MM.1S (cell line): ENCODE measurements at regions not wholly inside any gene's neighbourhood (a gene's known extent, or its start where the extent isn't known, plus 50 kb on each side); places are given as distances from the start of the nearest gene placed in this dataset.

Source experiments
- DNase-seq: peaks from one replicate; pipeline ENCODE4 v3.0.0-alpha.2; 2015
- H2AFZ ChIP-seq: fragments of 300-600 bp; sonication (generic); 2 replicates; pipeline ENCODE4 v1.6.0; 2016; ENCODE audit warnings: antibody characterized with exemption, low read length
- H3F3A ChIP-seq: fragments of 300-600 bp; sonication (generic); 2 replicates; pipeline ENCODE4 v1.6.1; 2016; ENCODE audit warnings: mild to moderate bottlenecking, antibody characterized with exemption, low read length, moderate library complexity, mixed read lengths; ENCODE audit not compliant: insufficient read depth
- H3K27ac ChIP-seq: fragments of 300-600 bp; sonication (generic); 2 replicates; pipeline ENCODE4 v1.5.1; 2016; ENCODE audit warnings: mild to moderate bottlenecking, low read length
- H3K27me3 ChIP-seq: fragments of 300-600 bp; sonication (generic); replicated peaks from 2 replicates; pipeline ENCODE4 v1.6.0; 2016; ENCODE audit warnings: low read length; ENCODE audit not compliant: insufficient read depth
- H3K36me3 ChIP-seq: fragments of 300-600 bp; sonication (generic); replicated peaks from 2 replicates; pipeline ENCODE4 v1.6.1; 2016; ENCODE audit warnings: mild to moderate bottlenecking, low read length, mixed read lengths; ENCODE audit not compliant: insufficient read depth
- H3K4me1 ChIP-seq: fragments of 300-600 bp; sonication (generic); 2 replicates; pipeline ENCODE4 v1.6.1; 2016; ENCODE audit warnings: low read length, mixed read lengths
- H3K4me2 ChIP-seq: fragments of 300-600 bp; sonication (generic); 2 replicates; pipeline ENCODE4 v1.6.0; 2016; ENCODE audit warnings: low read depth, low read length
- H3K4me3 ChIP-seq: fragments of 300-600 bp; sonication (generic); 2 replicates; pipeline ENCODE4 v1.5.1; 2016; ENCODE audit warnings: low read length, mixed read lengths
- H3K79me2 ChIP-seq: fragments of 300-600 bp; sonication (generic); 2 replicates; pipeline ENCODE4 v1.6.1; 2016; ENCODE audit warnings: mixed run types, low read length, mixed read lengths
- H3K9ac ChIP-seq: fragments of 300-600 bp; sonication (generic); 2 replicates; pipeline ENCODE4 v1.6.1; 2016; ENCODE audit warnings: low read length, mixed read lengths
- H3K9me2 ChIP-seq: fragments of 300-600 bp; sonication (generic); replicated peaks from 2 replicates; pipeline ENCODE4 v1.6.1; 2016; ENCODE audit warnings: mild to moderate bottlenecking, low read length, mixed read lengths; ENCODE audit not compliant: insufficient read depth
- H3K9me3 ChIP-seq: fragments of 300-600 bp; sonication (generic); replicated peaks from 2 replicates; pipeline ENCODE4 v1.6.1; 2016; ENCODE audit warnings: mild to moderate bottlenecking, low read length, mixed read lengths; ENCODE audit not compliant: insufficient read depth
- H4K20me1 ChIP-seq: fragments of 300-600 bp; sonication (generic); 2 replicates; pipeline ENCODE4 v1.6.1; 2016; ENCODE audit warnings: mild to moderate bottlenecking, low read length, moderate library complexity, mixed read lengths; ENCODE audit not compliant: insufficient read depth
- CTCF ChIP-seq: fragments of 300-600 bp; sonication (generic); IDR thresholded peaks from 2 replicates; pipeline ENCODE4 v1.5.1; 2016; ENCODE audit warnings: antibody characterized with exemption, low read length, mixed read lengths
- EZH2 ChIP-seq: fragments of 300-600 bp; sonication (generic); optimal IDR thresholded peaks from 2 replicates; pipeline ENCODE3; 2017; ENCODE audit warnings: low read depth, mild to moderate bottlenecking, antibody characterized with exemption, low read length, mixed read lengths
- EZH2phosphoT487 ChIP-seq: fragments of 300-600 bp; sonication (generic); IDR thresholded peaks from 2 replicates; pipeline ENCODE4 v1.6.1; 2018; ENCODE audit warnings: antibody characterized with exemption, low read length

- Histone ChIP-seq H3K9me3 (no peaks in the 10 kb centered on the region), H3K27me3 (no peaks in the 10 kb centered on the region), H2AFZ (no peak overlapping the region), H3K4me2 (no peak overlapping the region), H3K27ac (no peak overlapping the region), H3K4me1 (no peaks in the 10 kb centered on the region), H3K36me3 (no peaks in the 10 kb centered on the region), H3K9ac (no peak overlapping the region), H3K4me3 (no peak overlapping the region), H4K20me1 (no peaks in the 10 kb centered on the region), H3K9me2 (no peaks in the 10 kb centered on the region), H3K79me2 (no peaks in the 10 kb centered on the region), H3F3A (no peaks in the 10 kb centered on the region)
- TF ChIP-seq EZH2, result no peak
- TF ChIP-seq EZH2phosphoT487, result no peak
- no peak for TF ChIP-seq CTCF
- no peak for DNase-seq
Measured at GRCh38 chr4:129246910-129247461, 151.0 kb downstream of the C4orf33 start.

- H2AFZ ChIP-seq, result no peak overlapping the region
- H3K36me3 ChIP-seq, result no peaks in the 10 kb centered on the region
- TF ChIP-seq EZH2 (no peak), EZH2phosphoT487 (no peak), CTCF (no peak)
- H4K20me1 ChIP-seq, result no peaks in the 10 kb centered on the region
- no peaks in the 10 kb centered on the region for H3K4me1 ChIP-seq
- no peak overlapping the region for H3K27ac ChIP-seq
- no peaks in the 10 kb centered on the region for H3K9me3 ChIP-seq
- no peak overlapping the region for H3K4me3 ChIP-seq
- H3K79me2 ChIP-seq, result no peaks in the 10 kb centered on the region
- no peaks in the 10 kb centered on the region for H3F3A ChIP-seq
- H3K9me2 ChIP-seq, result no peaks in the 10 kb centered on the region
- H3K9ac ChIP-seq, result no peak overlapping the region
- H3K4me2 ChIP-seq, result no peak overlapping the region
- no peaks in the 10 kb centered on the region for H3K27me3 ChIP-seq
- no peak for DNase-seq
Measured at GRCh38 chr4:129248621-129249020, 152.7 kb downstream of the C4orf33 start.

GRCh38 chr4:129254126-129254525 lies 158.2 kb downstream of the C4orf33 start:
- no peaks in the 10 kb centered on the region for H3K79me2 ChIP-seq
- no peaks in the 10 kb centered on the region for H3K9me3 ChIP-seq
- H3K36me3 ChIP-seq, result no peaks in the 10 kb centered on the region
- H4K20me1 ChIP-seq, result no peaks in the 10 kb centered on the region
- H3K4me2 ChIP-seq, result no peak overlapping the region
- H3K27me3 ChIP-seq, result no peaks in the 10 kb centered on the region
- no peak overlapping the region for H2AFZ ChIP-seq
- no peak for DNase-seq
- H3K9me2 ChIP-seq, result no peaks in the 10 kb centered on the region
- H3K9ac ChIP-seq, result no peak overlapping the region
- H3K4me3 ChIP-seq, result no peak overlapping the region
- H3K4me1 ChIP-seq, result no peaks in the 10 kb centered on the region
- H3F3A ChIP-seq, result no peaks in the 10 kb centered on the region
- no peak for TF ChIP-seq CTCF
- no peak for TF ChIP-seq EZH2
- no peak for TF ChIP-seq EZH2phosphoT487
- no peak overlapping the region for H3K27ac ChIP-seq
